GM21515 (cell line): ENCODE measurements at regions not wholly inside any gene's neighbourhood (a gene's known extent, or its start where the extent isn't known, plus 50 kb on each side); places are given as distances from the start of the nearest gene placed in this dataset.
"Not testable (repeated sequence)": the region's sequence is repeated elsewhere in the genome, so short reads cannot be mapped to it uniquely, and the experiment has no call there.

Experiments used
- ATAC-seq: cut with Tn5 transposase; IDR thresholded peaks from one replicate; pipeline ENCODE4 v1.9.1; 2021; ENCODE audit not compliant: unreplicated experiment

DNA sequence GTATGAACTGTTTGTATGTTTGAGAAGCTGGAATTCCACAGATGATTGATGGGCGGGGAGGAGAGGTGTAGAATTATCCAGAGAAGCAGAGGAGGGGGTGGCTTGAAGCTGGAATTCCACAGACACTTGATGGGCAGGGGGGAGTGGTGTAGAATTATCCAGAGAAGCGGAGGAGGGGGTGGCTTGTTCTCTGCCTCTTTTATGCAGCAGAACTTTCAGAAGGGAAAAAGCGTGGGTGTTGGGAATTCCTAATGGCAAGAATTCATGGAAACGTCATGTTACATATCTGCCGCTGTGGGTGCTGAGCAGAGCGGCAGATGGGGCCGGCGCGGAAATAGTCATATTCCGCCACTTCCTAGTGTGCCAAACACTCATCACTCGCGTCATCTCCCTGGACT lies 167.9 kb upstream of the KCNG1 start:
- ATAC-seq: no peak

DNA sequence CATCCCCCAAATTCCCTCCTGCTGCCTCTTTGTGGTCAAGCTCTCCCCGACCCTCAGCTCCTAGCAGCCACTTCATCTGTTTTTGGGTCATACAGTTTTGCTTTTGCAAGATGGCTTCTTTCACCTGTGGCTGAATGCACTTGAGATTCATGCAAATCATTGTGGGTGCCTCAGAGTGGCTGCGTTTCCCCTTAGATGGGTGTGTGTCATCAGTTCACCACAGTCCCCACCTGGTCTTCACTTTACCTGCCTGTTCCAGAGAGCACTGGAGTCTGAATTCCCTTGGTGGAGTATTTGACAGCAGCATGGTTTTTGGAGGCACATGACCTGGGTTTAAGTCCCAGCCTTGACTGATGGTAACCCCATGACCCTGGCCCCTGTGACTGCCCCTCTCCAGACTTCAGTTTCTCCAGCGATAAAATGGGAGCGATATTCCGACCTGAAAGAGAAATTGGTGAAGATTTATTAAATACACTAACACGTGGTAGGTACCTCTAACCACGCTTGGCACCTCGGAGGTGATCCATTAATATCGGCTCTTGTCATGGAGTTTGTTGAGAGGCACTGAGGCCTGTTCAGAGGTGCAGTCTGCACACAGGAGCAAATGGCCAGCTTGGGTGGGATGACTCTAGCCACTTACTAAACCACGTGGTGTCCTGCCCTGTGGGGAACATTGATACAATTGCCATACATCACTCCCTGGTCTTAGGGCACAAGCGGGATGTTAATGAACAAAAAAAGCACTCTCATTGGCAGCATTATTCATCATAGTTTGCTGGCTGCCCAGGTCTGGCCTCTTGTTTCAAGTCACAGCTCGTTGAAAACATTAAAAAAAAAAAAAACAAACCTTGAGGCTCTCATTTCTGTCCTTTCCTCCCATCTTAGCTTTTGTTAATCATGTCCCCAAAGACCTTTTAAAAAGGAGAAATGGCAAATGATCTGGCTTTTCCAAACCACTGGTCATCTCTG lies 167.2 kb upstream of the KCNG1 start:
- ATAC-seq: no peak

DNA sequence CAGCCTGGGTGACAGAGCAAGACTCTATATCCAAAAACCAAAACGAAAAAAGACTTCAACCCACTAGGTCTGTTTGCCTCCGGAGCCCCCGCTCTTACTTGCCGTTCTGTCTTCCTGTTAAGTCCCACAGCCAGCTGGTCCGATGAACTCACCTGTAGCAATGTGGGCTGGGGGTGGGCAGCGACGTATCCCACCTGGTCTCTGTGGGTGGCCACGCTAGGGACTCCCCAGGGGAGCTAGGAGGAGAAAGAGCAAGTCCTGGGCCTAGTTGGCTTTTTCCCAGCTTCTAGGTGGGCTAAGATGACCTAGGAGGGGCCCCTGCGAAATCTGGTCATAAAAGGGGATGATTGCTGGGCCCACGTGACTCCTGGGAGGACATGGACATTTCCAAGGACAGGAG lies 166.0 kb upstream of the KCNG1 start:
- ATAC-seq: no peak

DNA sequence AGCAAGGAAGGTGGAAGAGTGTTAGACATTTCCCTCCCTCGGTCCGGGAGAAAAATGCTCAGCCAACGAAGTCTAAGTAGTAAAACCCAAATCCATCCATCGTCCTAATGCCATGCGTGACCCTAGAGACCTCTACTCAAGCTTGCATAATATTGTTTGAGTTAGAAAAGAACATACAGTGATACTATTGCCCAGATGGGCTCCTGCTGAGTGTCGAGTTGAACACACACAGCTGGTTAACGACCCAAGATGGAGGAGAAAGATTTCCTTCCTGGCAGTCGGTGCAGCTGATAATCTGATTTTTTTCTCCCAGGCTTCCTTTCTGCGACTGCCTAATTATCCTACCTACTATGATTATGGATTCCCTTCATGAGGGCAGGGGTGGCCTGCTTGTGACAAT lies 164.4 kb upstream of the KCNG1 start:
- no peak for ATAC-seq

DNA sequence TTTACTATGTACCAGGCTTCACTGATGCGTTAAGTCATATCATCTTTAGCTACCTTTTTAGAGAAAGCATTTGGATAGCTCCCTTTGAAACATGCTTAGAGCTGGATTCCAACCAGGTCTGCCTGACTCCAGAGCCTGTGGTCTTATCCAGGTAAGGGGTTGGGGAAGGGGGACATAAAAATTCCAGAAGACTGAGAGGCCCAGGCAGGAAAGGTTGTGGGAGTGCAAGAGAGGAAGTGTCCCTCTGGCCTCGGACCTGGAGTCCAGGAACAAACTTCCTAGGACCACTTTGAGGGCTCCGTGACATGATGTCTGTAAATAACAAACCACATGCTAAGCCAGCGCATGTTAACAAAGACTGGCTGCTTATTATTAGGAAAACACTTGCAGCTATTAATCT lies 163.0 kb upstream of the KCNG1 start:
- ATAC-seq: no peak

DNA sequence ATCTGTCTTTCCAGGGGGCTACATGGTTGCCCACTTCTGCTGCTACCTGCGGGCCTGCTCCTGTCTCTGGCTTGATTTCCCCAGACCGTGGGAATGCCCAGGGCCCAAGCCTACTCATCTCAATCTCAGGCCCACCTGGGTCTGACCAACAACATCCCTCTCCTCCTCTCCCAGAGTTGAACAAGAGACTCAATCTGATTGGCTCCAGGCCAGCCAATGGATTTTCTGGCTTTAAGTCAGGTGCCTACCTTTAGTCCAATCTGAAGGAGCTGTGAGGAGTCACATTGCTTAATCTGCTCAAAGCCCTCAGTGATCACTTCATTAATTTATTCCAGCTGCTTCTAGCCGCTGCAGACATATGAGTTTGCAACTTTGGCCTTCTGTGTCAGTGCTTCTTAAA lies 162.4 kb upstream of the KCNG1 start:
- ATAC-seq: no peak

DNA sequence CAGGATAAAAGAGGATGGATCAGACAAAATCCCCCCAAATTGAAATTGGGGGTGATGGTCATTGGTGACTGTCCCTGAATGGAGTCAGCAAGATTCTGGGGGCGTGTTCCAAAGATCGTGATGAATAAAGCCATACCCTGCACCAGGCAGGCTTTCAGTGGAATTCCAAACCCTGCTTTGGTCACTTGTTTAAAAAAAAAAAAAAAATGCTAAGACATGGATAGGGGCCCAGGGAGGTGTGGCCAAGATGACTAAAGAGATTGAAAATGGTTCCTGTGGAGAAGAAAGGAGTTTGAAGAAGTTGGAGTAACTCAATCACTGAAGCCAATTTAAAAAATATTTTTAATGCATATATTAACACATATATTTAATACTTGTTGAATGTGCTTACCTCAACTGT lies 161.4 kb upstream of the KCNG1 start:
- ATAC-seq: no peak

DNA sequence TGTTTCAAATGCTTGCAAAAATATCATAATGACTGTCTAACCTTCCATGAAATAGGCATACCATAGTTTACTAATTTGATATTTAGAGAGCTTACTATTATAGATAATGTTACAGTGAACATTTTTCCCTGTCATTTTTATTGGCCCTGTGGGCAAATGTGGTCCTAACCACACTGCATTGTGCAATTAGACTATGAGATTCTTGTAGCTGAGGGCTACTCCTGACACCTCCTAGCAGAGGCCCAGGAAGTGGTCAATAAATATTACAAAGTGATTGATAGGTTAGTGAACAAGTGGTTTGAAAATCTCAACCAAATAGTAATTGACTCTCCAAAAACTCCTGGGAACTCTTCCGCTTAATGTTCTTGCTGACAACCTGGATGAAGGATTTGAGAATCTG lies 160.5 kb upstream of the KCNG1 start:
- ATAC-seq: no peak

DNA sequence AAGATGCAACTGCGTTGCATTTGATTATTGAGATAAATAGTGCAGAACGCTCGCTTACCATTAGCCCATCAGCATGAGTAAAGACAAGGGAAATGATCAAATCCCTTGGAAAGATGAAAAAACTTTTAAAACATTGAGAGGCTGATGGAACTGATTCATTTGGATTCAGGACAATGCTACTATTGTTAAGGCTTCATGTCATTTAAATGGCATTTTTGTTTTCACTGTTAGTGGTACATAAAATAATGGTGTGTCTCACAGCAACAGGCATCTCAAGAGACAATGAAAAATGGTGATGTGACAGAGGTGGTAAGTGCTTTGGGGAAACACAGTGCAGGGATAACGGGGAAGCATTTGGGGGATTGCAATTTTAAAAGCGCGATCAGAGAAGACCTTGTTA lies 159.7 kb upstream of the KCNG1 start:
- ATAC-seq: no peak

DNA sequence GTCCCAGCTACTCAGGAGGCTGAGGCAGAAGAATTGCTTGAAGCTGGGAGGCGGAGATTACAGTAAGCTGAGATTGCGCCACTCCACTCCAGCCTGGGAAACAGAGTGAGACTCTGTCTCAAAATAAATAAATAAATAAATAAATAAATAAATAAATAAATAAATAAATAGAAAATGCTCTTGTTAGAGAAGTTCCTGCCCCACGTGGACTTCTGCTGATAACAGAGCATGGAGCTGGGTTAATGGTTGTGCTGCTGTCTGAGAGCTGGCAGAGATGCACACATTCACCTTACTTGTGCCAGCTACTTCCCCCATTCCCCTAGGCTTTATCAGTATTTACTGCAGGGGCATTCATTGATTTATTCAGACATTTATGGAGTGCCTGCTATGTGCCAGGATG lies 155.2 kb upstream of the KCNG1 start:
- ATAC-seq: no peak

DNA sequence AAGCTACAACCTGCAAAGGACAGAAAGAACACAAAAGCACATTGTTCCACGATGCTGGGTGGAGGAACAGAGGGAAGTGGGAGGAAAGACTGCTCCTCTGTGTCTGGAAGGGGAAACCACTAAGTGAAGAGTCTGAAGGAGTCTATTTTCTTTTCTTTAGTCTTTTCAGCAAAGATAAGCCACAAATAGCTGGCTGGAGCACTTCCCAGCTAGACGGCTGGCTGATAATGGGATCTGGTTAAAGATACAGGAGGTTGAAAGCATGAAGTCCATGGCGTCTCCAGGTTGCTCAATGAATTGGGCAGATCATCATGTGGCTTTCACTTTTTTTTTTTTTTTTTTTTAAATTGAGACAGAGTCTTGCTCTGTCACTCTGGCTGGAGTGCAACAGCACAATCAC lies 154.0 kb upstream of the KCNG1 start:
- ATAC-seq: no peak

DNA sequence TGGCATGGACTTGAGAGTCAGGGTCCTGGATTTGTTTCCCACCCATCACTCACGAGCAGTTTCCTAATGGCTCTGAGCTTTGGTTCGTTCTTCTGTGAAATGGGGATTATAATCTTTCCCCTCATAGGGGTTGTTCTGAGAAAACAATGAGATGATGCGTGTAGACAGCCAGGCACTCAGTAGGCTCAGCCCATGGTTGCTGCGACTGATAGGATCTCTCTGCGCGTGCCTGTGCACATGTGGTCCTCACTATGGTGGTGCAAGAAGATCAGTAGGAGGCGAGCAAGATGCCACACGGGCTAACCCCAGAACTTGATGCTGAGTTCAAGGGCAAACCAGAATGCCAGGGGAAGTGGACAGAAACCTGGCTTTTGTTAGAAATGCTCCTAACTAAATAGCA lies 153.5 kb upstream of the KCNG1 start:
- no peak for ATAC-seq

DNA sequence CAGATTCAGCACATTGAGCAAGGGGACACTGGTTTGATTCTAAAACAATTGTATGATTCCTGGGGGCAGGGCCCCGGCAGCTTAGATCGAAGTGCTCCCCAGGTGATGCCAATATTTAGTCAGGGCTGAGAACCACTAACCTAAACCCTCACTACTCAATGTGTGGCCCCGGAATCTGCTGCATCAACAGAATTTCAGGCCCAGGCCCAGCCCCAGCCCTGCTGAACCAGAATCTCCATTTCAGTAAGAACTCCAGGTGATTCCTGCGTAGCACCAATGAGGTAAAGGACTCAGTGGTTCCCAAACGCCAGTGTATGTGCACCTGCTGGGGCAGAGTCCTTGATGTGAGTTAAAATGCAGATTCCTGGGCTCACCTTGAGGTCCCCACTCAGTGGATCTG lies 152.8 kb upstream of the KCNG1 start:
- ATAC-seq: no peak

DNA sequence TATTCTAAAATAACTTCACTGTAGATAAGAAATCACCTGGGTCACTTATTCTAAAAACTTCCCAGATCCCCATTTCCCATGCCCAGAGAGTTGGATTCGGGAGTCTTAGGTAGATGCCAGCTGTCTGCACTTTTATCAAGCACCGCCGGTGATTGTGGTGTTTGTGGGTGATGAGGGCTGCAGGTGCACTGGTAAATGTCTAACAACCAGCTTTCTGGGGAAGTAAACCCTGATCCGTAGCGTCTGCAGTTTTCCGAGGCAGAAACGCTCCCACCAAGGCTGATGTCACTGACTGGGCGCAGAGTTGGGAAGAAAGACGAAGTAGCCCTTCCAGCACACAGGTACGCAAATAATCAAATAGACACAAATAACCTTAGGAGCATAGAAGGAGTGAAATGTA lies 152.2 kb upstream of the KCNG1 start:
- no peak for ATAC-seq

DNA sequence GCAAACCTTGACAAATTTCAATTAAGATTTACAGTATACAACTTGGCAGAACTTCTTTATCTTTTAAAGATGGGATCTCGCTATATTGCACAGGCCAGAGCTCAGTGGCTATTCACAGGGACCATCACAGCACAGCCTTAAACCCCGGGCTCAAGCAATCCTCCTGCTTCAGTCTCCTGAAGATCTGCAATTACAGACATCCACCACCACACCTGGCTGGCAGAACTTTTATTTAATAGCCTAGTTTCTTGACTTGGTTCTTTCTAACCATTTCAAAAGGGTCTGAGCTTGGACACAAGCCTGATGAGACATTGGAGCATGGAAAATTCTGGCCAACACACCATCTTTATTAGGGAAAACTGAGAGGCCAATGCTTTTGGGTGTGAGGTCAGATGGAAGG lies 151.6 kb upstream of the KCNG1 start:
- ATAC-seq: no peak

DNA sequence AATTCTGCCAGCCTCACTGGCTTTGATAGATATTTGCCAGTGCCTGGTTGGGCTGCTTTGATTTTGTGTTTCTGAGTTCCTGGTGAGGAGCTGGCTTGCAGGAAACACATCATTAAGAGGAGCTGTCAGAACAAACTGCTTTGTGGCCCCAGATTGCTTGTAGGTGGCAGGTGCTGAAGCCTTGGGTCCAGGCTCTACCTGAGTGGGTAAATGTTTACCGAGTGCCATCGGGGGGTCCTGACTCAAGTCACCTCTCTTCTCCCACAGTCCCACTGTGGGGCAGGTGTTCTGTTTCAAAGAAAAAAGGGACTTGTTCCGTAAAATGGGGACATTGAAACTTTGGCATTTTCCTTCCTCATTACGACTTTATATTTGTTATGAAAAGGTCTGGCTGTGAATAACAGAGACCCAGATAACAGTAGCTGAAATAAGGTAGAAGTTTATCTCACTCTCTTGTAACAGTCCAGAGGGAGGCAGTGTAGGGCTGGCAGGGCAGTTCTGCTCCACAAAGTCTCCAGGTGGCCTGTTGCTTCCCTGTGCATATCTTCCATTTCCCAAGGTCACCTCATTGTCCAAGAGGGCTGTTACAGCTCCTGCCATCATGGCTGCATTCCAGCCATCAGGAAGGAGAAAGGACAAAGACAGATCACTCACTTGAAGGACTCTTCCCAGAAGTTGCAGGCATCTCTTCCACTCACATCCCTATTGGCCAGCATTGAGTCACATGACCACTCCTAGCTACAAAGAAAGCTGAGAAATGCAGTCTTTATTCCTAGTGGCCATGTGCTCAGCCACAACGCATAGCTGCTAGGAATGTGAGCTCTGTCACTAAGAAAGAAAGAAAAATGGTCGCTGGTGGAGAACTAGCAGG lies 149.9 kb upstream of the KCNG1 start:
- ATAC-seq: no peak

DNA sequence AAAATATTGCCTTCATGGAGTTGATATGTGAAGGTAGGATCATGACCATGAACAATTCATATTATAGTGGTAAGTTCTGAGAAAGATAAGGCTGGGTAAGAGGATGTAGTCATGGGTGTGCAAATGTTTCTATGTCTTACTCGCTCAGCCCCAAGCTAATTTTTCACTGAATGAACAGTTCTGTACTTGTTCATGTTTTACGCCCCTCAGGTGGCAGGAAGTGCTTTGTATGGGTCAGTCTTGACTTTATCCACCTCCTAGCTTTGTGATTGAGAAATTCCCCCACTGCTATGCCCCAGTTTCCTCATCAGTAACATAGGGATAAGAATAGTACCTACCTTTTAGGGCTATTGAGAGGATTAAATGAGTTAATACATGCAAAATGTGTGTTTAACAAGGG lies 148.2 kb upstream of the KCNG1 start:
- ATAC-seq: no peak

DNA sequence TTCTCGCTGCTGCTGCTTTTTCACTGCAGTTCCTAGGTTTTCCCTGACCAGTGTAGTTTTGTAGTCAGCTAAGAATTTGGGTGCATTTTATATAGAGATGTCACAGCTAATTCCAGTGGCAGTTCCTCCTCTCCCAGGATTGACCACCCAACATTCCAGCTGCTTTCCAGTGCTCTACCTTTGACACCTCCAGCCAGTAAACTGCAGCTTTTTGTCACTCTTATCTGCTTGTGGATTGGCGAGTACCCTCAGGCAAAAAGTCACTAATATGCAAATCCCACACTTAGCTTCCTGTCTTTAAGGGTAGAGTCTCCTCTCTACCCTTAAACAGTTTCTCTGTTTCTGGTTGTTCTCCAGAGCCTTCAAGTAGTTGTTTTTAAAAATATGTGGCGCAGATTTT lies 146.9 kb upstream of the KCNG1 start:
- ATAC-seq: no peak

DNA sequence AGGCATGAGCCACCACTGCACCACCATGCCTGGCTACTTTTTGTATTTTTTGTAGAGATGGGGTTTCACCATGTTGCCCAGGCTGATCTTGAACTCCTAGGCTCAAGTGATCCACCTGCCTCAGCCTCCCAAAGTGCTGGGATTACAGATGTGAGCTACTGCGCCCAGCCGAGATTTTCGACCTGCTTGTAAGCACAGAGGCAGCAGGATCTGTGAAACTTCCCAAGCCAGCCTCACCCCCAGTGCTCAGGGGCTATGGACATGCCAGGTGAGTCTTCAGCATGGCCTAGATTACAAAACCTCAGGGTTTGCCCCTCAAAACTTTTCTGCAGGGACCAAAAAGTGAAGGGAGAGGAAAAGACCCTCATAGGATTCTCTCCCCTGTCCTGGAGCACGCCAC lies 145.0 kb upstream of the KCNG1 start:
- ATAC-seq: not testable (repeated sequence)

DNA sequence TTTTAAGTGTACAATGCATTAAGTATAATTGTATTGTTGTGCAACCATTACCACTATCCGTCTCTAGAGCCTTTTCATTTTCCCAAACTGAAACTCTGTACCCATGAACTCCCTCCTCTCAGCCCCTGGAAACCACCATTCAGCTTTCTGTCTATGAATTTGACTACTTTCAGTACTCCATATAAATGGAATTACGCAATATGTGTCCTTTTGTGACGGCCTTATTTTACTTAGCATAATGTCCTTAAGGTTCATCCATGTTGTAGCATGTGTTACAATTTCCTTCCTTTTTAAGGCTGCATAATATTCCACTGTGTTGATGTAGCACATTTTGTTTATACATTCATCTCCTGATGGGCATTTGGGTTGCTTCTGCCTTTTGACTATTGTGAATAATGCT lies 143.6 kb upstream of the KCNG1 start:
- no peak for ATAC-seq

DNA sequence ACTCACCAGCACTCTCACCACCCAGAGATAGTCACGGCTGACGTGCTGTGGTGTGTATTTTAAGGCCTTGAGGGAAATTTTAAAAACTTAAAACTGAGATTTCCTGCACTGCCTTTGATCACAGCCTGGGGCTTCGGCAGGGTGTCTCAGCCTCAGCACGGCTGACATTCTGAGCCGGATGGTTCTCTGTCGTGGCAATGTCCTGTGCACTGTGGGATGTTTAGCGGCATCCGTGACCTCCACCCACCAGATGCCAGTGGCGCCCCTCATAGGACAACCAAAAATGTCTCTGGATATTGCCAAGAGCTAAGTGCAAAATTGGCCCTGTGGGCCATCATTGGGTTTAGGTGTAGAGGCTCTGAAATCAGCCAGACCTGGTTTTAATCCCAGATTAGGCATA lies 142.2 kb upstream of the KCNG1 start:
- ATAC-seq: no peak

DNA sequence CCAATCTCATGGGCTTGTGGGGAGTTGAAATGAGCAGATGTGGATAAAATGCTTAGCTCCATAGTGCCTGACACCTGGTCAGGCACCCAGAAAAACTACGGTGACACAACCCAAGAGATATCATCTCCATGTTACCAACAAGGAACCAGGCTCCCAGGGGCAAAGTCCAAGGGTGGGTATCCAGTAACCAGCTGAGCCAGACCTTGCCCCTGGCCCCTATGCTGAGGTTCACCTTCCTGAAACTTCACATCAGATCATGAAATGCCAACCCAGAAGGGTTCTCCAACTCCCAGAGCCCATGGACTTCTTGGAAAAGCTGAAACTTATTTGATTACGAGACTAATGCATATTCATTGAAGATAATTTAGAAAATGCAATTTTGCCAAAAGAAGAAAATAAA lies 141.8 kb upstream of the KCNG1 start:
- no peak for ATAC-seq
